HEK293T (cell line): ENCODE measurements at regions not wholly inside any gene's neighbourhood (a gene's known extent, or its start where the extent isn't known, plus 50 kb on each side); places are given as distances from the start of the nearest gene placed in this dataset.

ENCODE experiments used
- BHLHE40 ChIP-seq: fragments of 450-650 bp; IDR thresholded peaks from 2 replicates; pipeline ENCODE4 v1.6.1; 2016; ENCODE audit warnings: mild to moderate bottlenecking, moderate library complexity, borderline replicate concordance
- FOXA1 ChIP-seq: fragments of 450-650 bp; IDR thresholded peaks from 2 replicates; pipeline ENCODE4 v1.6.1; 2016; ENCODE audit warnings: mild to moderate bottlenecking
- FOXM1 ChIP-seq: fragments of 450-650 bp; IDR thresholded peaks from 2 replicates; pipeline ENCODE4 v1.6.1; 2017; ENCODE audit warnings: mild to moderate bottlenecking, borderline replicate concordance
- HDGF ChIP-seq: fragments of 450-650 bp; IDR thresholded peaks from 2 replicates; pipeline ENCODE4 v1.6.1; 2017; ENCODE audit warnings: antibody characterized with exemption, borderline replicate concordance
- LEF1 ChIP-seq: fragments of 450-650 bp; IDR thresholded peaks from 2 replicates; pipeline ENCODE4 v1.6.1; 2017; ENCODE audit warnings: mild to moderate bottlenecking, borderline replicate concordance
- SP1 ChIP-seq: fragments of 450-650 bp; IDR thresholded peaks from 2 replicates; pipeline ENCODE4 v1.6.1; 2017
- TF ChIP-seq, protein P1 (sequence below): fragments of 450-650 bp; IDR thresholded peaks from 2 replicates; pipeline ENCODE4 v1.6.1; 2016

GRCh38 chr11:105229257-105229656 is 89.7 kb upstream of the CARD18 start:
- TF ChIP-seq SP1: no peak
- TF ChIP-seq FOXA1: no peak
- no peak for TF ChIP-seq HDGF
- no peak for TF ChIP-seq LEF1
- TF ChIP-seq, protein P1, sequence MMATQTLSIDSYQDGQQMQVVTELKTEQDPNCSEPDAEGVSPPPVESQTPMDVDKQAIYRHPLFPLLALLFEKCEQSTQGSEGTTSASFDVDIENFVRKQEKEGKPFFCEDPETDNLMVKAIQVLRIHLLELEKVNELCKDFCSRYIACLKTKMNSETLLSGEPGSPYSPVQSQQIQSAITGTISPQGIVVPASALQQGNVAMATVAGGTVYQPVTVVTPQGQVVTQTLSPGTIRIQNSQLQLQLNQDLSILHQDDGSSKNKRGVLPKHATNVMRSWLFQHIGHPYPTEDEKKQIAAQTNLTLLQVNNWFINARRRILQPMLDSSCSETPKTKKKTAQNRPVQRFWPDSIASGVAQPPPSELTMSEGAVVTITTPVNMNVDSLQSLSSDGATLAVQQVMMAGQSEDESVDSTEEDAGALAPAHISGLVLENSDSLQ: no peak
- no peak for TF ChIP-seq BHLHE40
- no peak for TF ChIP-seq FOXM1
